Fibroblast of skin of back (primary cell): ENCODE measurements at regions not wholly inside any gene's neighbourhood (a gene's known extent, or its start where the extent isn't known, plus 50 kb on each side); places are given as distances from the start of the nearest gene placed in this dataset.

ENCODE experiments used
- DNase-seq: peaks from one replicate; pipeline ENCODE4 v3.0.0-alpha.2; 2013

GRCh38 chr13:95455782-95456181, 96.7 kb upstream of the CLDN10 start:
- no peak for DNase-seq

GRCh38 chr13:95456815-95457214, 95.7 kb upstream of the CLDN10 start:
- DNase-seq = no peak

- no peak for DNase-seq
Measured at GRCh38 chr13:95457294-95457693, 95.2 kb upstream of the CLDN10 start.

GRCh38 chr13:95462801-95463200, 89.7 kb upstream of the CLDN10 start:
- no peak for DNase-seq

GRCh38 chr13:95463531-95463930, 89.0 kb upstream of the CLDN10 start:
- DNase-seq = no peak

GRCh38 chr13:95470574-95471366, 81.8 kb upstream of the CLDN10 start:
- DNase-seq = no peak

GRCh38 chr13:95471960-95472359, 80.6 kb upstream of the CLDN10 start:
- DNase-seq = no peak

- no peak for DNase-seq
Measured at GRCh38 chr13:95474992-95475391, 77.5 kb upstream of the CLDN10 start.

GRCh38 chr13:95477187-95477586, 75.3 kb upstream of the CLDN10 start:
- DNase-seq = no peak

GRCh38 chr13:95479731-95480130, 72.8 kb upstream of the CLDN10 start:
- DNase-seq = no peak

GRCh38 chr13:95480131-95480545, 72.4 kb upstream of the CLDN10 start:
- no peak for DNase-seq

- DNase-seq = peak; percentile 9
Measured at GRCh38 chr13:95480791-95481780, 71.4 kb upstream of the CLDN10 start.

- no peak for DNase-seq
Measured at GRCh38 chr13:95484052-95484451, 68.5 kb upstream of the CLDN10 start.

GRCh38 chr13:95485045-95485517, 67.4 kb upstream of the CLDN10 start:
- peak; percentile 16 for DNase-seq

GRCh38 chr13:95485518-95486144, 66.9 kb upstream of the CLDN10 start:
- no peak for DNase-seq

GRCh38 chr13:95492044-95492801, 60.3 kb upstream of the CLDN10 start:
- DNase-seq = no peak

- peak; percentile 52 for DNase-seq
Measured at GRCh38 chr13:95494082-95494681, 58.3 kb upstream of the CLDN10 start.

- DNase-seq = no peak
Measured at GRCh38 chr13:95496485-95496884, 56.0 kb upstream of the CLDN10 start.

- no peak for DNase-seq
Measured at GRCh38 chr13:95497381-95497807, 55.1 kb upstream of the CLDN10 start.

GRCh38 chr13:95498886-95499285, 53.6 kb upstream of the CLDN10 start:
- no peak for DNase-seq
